Neural progenitor cell (in vitro differentiated cells): ENCODE measurements at regions not wholly inside any gene's neighbourhood (a gene's known extent, or its start where the extent isn't known, plus 50 kb on each side); places are given as distances from the start of the nearest gene placed in this dataset.
A peak's percentile ranks its signal among the peaks of the same experiment; 100 is the strongest.

ENCODE experiments used
- DNase-seq: peaks from one replicate; pipeline ENCODE4 v3.0.0-alpha.2; 2016; ENCODE audit warnings: low spot score
- H2AFZ ChIP-seq: fragments of 200-600 bp; sonication (generic); replicated peaks from 2 replicates; pipeline ENCODE4 v1.6.1; 2016; ENCODE audit warnings: antibody characterized with exemption
- H3F3A ChIP-seq: fragments of 200-600 bp; sonication (generic); 2 replicates; pipeline ENCODE4 v1.6.1; 2016; ENCODE audit warnings: antibody characterized with exemption, low read depth
- H3K27ac ChIP-seq: fragments of 200-600 bp; sonication (generic); 2 replicates; pipeline ENCODE4 v1.5.1; 2016; ENCODE audit warnings: mild to moderate bottlenecking
- H3K27me3 ChIP-seq: fragments of 200-600 bp; sonication (generic); 2 replicates; pipeline ENCODE4 v1.6.1; 2016; ENCODE audit warnings: mild to moderate bottlenecking, moderate library complexity
- H3K36me3 ChIP-seq: fragments of 200-600 bp; sonication (generic); 2 replicates; pipeline ENCODE4 v1.5.1; 2016
- H3K4me1 ChIP-seq: fragments of 200-600 bp; sonication (generic); 2 replicates; pipeline ENCODE4 v1.6.1; 2016; ENCODE audit warnings: mixed run types
- H3K4me2 ChIP-seq: fragments of 200-600 bp; sonication (generic); 2 replicates; pipeline ENCODE4 v1.6.1; 2016
- H3K4me3 ChIP-seq: fragments of 200-600 bp; sonication (generic); 2 replicates; pipeline ENCODE4 v1.5.1; 2016
- H3K79me2 ChIP-seq: fragments of 200-600 bp; sonication (generic); 2 replicates; pipeline ENCODE4 v1.6.1; 2016; ENCODE audit warnings: low read depth
- H3K9ac ChIP-seq: fragments of 200-600 bp; sonication (generic); 2 replicates; pipeline ENCODE4 v1.6.1; 2016
- H3K9me3 ChIP-seq: fragments of 200-600 bp; sonication (generic); 2 replicates; pipeline ENCODE4 v1.5.1; 2016; ENCODE audit warnings: low read depth
- H4K20me1 ChIP-seq: fragments of 200-600 bp; sonication (generic); 2 replicates; pipeline ENCODE4 v1.6.1; 2016; ENCODE audit warnings: low read depth
- H3K27ac Mint-ChIP-seq: 3 replicates; pipeline ENCODE4 v1.8.0; 2021; ENCODE audit warnings: mixed read lengths
- H3K27me3 Mint-ChIP-seq: 2 replicates; pipeline ENCODE4 v1.8.0; 2022; ENCODE audit warnings: low read depth, mild to moderate bottlenecking, inconsistent platforms, moderate library complexity, mixed read lengths; ENCODE audit not compliant: insufficient read depth
- H3K36me3 Mint-ChIP-seq: 3 replicates; pipeline ENCODE4 v1.8.0; 2021; ENCODE audit warnings: mixed read lengths
- H3K4me1 Mint-ChIP-seq: 3 replicates; pipeline ENCODE4 v1.8.0; 2021; ENCODE audit warnings: mixed read lengths
- H3K4me3 Mint-ChIP-seq: 3 replicates; pipeline ENCODE4 v1.8.0; 2021; ENCODE audit warnings: mild to moderate bottlenecking, moderate library complexity, mixed read lengths
- H3K9me3 Mint-ChIP-seq: 3 replicates; pipeline ENCODE4 v1.8.0; 2020; ENCODE audit warnings: mixed read lengths
- EZH2 ChIP-seq: fragments of 200-600 bp; sonication (generic); IDR thresholded peaks from 2 replicates; pipeline ENCODE4 v1.6.1; 2017; ENCODE audit warnings: antibody characterized with exemption, mild to moderate bottlenecking, moderate library complexity
- EZH2phosphoT487 ChIP-seq: fragments of 200-600 bp; sonication (generic); IDR thresholded peaks from 2 replicates; pipeline ENCODE4 v1.6.1; 2017; ENCODE audit warnings: antibody characterized with exemption
- TF ChIP-seq, protein P1 (sequence below): fragments of 200-600 bp; sonication (generic); IDR thresholded peaks from 2 replicates; pipeline ENCODE4 v1.5.1; 2017; ENCODE audit warnings: antibody characterized with exemption, mild to moderate bottlenecking

DNA sequence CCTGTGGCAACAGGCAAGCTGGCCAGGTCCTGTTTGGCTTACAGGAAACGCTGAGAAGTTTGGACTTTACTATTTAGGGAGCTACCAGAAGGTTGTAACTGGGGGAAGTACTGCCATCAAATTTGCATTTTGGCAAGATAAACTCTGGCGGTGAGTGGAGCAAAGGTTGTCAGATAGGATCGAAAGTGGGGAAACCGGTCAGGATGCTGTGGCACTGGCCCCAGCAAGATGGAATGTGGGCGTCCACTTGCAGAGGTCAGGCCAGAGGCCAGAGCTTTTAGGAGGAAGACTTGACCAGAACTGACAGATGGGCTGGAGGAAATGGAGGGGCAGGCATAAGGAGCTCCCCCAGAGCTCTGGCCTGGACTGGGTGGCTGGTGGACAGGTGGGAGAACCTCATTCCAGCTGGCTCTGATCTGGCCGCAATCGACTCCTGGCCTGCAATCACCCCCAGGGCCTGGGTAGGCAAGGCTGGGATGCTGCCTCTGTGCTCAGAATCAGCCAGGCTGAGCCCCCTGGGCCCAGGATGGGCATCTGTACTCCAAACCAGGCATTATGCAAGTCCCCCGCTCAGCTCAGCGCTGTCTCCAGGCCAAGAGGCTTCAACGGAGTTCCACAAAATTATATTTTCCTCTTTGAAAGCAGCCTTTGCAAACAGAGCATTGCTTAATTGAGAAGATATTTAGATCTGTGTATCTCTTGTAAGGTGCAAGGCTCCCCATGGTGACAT, 178.3 kb upstream of the NECTIN1 start:
- H3F3A ChIP-seq: no peaks in the 10 kb centered on the region
- Mint-ChIP-seq H3K27me3 (peaks cover 3% of the 10 kb centered on the region), H3K4me1 (peaks cover 43% of the 10 kb centered on the region), H3K36me3 (no peaks in the 10 kb centered on the region), H3K9me3 (no peaks in the 10 kb centered on the region), H3K27ac (peak overlapping the region; percentile 6), H3K4me3 (no peak overlapping the region)
- H3K27ac ChIP-seq: no peak overlapping the region
- H3K4me1 ChIP-seq: peaks cover 13% of the 10 kb centered on the region
- no peak overlapping the region for H3K9ac ChIP-seq
- H3K4me2 ChIP-seq: no peak overlapping the region
- no peaks in the 10 kb centered on the region for H3K36me3 ChIP-seq
- H3K4me3 ChIP-seq: no peak overlapping the region
- no peaks in the 10 kb centered on the region for H3K9me3 ChIP-seq
- TF ChIP-seq EZH2 (no peak), EZH2phosphoT487 (no peak)
- TF ChIP-seq, protein P1, sequence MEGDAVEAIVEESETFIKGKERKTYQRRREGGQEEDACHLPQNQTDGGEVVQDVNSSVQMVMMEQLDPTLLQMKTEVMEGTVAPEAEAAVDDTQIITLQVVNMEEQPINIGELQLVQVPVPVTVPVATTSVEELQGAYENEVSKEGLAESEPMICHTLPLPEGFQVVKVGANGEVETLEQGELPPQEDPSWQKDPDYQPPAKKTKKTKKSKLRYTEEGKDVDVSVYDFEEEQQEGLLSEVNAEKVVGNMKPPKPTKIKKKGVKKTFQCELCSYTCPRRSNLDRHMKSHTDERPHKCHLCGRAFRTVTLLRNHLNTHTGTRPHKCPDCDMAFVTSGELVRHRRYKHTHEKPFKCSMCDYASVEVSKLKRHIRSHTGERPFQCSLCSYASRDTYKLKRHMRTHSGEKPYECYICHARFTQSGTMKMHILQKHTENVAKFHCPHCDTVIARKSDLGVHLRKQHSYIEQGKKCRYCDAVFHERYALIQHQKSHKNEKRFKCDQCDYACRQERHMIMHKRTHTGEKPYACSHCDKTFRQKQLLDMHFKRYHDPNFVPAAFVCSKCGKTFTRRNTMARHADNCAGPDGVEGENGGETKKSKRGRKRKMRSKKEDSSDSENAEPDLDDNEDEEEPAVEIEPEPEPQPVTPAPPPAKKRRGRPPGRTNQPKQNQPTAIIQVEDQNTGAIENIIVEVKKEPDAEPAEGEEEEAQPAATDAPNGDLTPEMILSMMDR: no peak
- no peaks in the 10 kb centered on the region for H3K27me3 ChIP-seq
- H4K20me1 ChIP-seq: no peaks in the 10 kb centered on the region
- H2AFZ ChIP-seq: no peak overlapping the region
- DNase-seq: no peak
- H3K79me2 ChIP-seq: no peaks in the 10 kb centered on the region

DNA sequence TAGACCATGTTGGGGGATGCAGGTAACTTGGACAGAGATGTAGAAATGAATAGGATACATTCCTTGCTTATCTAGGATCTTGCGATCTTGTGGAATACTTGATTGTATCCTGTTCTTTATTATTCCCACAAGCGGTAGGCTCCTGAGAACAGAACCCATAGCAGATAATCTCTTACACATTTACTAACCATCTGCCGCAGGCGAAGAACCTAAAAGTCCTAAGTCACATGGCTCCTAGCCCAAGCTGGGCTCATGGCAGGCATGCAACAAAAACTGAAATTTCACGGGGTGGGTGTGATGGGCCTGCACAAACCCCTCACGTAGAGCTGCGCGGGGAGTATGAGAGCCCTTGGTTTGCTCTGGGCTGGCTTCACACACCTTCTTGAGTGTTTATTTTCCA, 177.4 kb upstream of the NECTIN1 start:
- no peak for DNase-seq
- H3F3A ChIP-seq: no peaks in the 10 kb centered on the region
- peaks cover 3% of the 10 kb centered on the region for H3K27me3 Mint-ChIP-seq
- H3K4me1 Mint-ChIP-seq: peaks cover 41% of the 10 kb centered on the region
- H3K27ac Mint-ChIP-seq: no peak overlapping the region
- no peaks in the 10 kb centered on the region for H3K36me3 Mint-ChIP-seq
- no peak overlapping the region for H3K9ac ChIP-seq
- no peak overlapping the region for H3K4me3 Mint-ChIP-seq
- H3K4me2 ChIP-seq: no peak overlapping the region
- H3K79me2 ChIP-seq: no peaks in the 10 kb centered on the region
- H4K20me1 ChIP-seq: no peaks in the 10 kb centered on the region
- no peaks in the 10 kb centered on the region for H3K9me3 Mint-ChIP-seq
- no peak overlapping the region for H2AFZ ChIP-seq
- no peaks in the 10 kb centered on the region for H3K27me3 ChIP-seq
- no peaks in the 10 kb centered on the region for H3K36me3 ChIP-seq
- TF ChIP-seq EZH2 (no peak), EZH2phosphoT487 (no peak)
- TF ChIP-seq, protein P1: no peak
- H3K27ac ChIP-seq: no peak overlapping the region
- no peaks in the 10 kb centered on the region for H3K9me3 ChIP-seq
- H3K4me3 ChIP-seq: no peak overlapping the region
- H3K4me1 ChIP-seq: peaks cover 13% of the 10 kb centered on the region

DNA sequence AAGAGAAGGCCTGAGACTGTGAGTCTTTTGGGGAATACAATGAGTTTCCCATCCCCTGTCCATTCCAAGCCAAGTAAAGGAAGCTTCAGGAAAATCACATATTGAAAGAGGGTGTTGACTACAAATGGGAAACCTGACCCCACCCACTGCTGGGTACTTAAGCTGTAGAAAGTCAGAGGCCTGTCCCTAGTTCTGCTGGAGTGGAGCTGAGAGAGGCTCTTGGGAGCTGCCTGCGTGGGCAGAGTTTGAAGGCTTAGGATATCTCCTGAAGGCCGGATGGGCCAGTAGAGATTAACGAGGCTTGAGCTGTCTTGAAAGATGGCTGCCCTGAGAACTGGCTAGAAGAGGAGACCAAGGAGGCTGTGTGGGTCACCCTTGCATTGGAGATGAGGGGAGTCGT, 176.2 kb upstream of the NECTIN1 start:
- H3K27me3 Mint-ChIP-seq: peaks cover 3% of the 10 kb centered on the region
- Histone ChIP-seq H2AFZ (no peak overlapping the region), H3K27ac (no peak overlapping the region), H3K79me2 (no peaks in the 10 kb centered on the region), H3F3A (no peaks in the 10 kb centered on the region), H3K9me3 (no peaks in the 10 kb centered on the region), H4K20me1 (no peaks in the 10 kb centered on the region), H3K4me3 (no peak overlapping the region), H3K4me1 (peaks cover 15% of the 10 kb centered on the region), H3K36me3 (no peaks in the 10 kb centered on the region), H3K27me3 (no peaks in the 10 kb centered on the region), H3K4me2 (no peak overlapping the region), H3K9ac (no peak overlapping the region)
- no peak overlapping the region for H3K4me3 Mint-ChIP-seq
- H3K9me3 Mint-ChIP-seq: no peaks in the 10 kb centered on the region
- peaks cover 41% of the 10 kb centered on the region for H3K4me1 Mint-ChIP-seq
- no peak for DNase-seq
- H3K36me3 Mint-ChIP-seq: no peaks in the 10 kb centered on the region
- peak overlapping the region; percentile 43 for H3K27ac Mint-ChIP-seq
- TF ChIP-seq EZH2phosphoT487 (no peak), EZH2 (no peak)
- TF ChIP-seq, protein P1: no peak
